SK-N-SH treated with all-trans-retinoic acid at 6 μM for 48 hours (cell line): ENCODE measurements at regions not wholly inside any gene's neighbourhood (a gene's known extent, or its start where the extent isn't known, plus 50 kb on each side); places are given as distances from the start of the nearest gene placed in this dataset.

Experiments
- ATAC-seq: fragments of 200-7000 bp; cut with Tn5 transposase; 3 replicates; pipeline ENCODE4 v1.9.1; 2020; ENCODE audit warnings: mild to moderate bottlenecking, moderate library complexity
- BACH2 ChIP-seq: fragments of 250-450 bp; sonication (Bioruptor Pico); IDR thresholded peaks from 2 replicates; pipeline ENCODE4 v1.9.0; 2021; ENCODE audit warnings: mild to moderate bottlenecking, borderline replicate concordance
- CSDC2 ChIP-seq: fragments of 250-450 bp; sonication (Bioruptor Pico); IDR thresholded peaks from 2 replicates; pipeline ENCODE4 v1.5.0; 2020; ENCODE audit warnings: mild to moderate bottlenecking, moderate library complexity
- GLIS3 ChIP-seq: fragments of 250-450 bp; sonication (Bioruptor Pico); IDR thresholded peaks from 2 replicates; pipeline ENCODE4 v1.5.0; 2020; ENCODE audit warnings: mild to moderate bottlenecking, moderate library complexity
- ISL1 ChIP-seq: fragments of 250-450 bp; sonication (Bioruptor Pico); IDR thresholded peaks from 2 replicates; pipeline ENCODE4 v2.1.2; 2022; ENCODE audit warnings: mild to moderate bottlenecking, moderate library complexity
- OSR1 ChIP-seq: fragments of 250-450 bp; sonication (Bioruptor Pico); IDR thresholded peaks from 2 replicates; pipeline ENCODE4 v1.8.0; 2022; ENCODE audit warnings: moderate library complexity, mild to moderate bottlenecking, inconsistent platforms
- PPARA ChIP-seq: fragments of 250-450 bp; sonication (Bioruptor Pico); IDR thresholded peaks from 2 replicates; pipeline ENCODE4 v1.5.0; 2020; ENCODE audit warnings: mild to moderate bottlenecking, borderline replicate concordance
- RARB ChIP-seq: fragments of 250-450 bp; sonication (Bioruptor Pico); IDR thresholded peaks from 2 replicates; pipeline ENCODE4 v1.8.0; 2021; ENCODE audit warnings: mild to moderate bottlenecking, moderate library complexity
- SNAI2 ChIP-seq: fragments of 250-450 bp; sonication (Bioruptor Pico); IDR thresholded peaks from 2 replicates; pipeline ENCODE4 v1.5.0; 2020; ENCODE audit warnings: mild to moderate bottlenecking, moderate library complexity
- TCF4 ChIP-seq: fragments of 250-450 bp; sonication (Bioruptor Pico); IDR thresholded peaks from 2 replicates; pipeline ENCODE4 v1.8.0; 2021; ENCODE audit warnings: mild to moderate bottlenecking, moderate library complexity, borderline replicate concordance
- TOX ChIP-seq: fragments of 250-450 bp; sonication (Bioruptor Pico); IDR thresholded peaks from 2 replicates; pipeline ENCODE4 v1.8.0; 2021; ENCODE audit warnings: mild to moderate bottlenecking, moderate library complexity, borderline replicate concordance
- ZC3H10 ChIP-seq: fragments of 250-450 bp; sonication (Bioruptor Pico); IDR thresholded peaks from 2 replicates; pipeline ENCODE4 v1.5.1; 2021; ENCODE audit warnings: mild to moderate bottlenecking, moderate library complexity
- ZFP3 ChIP-seq: fragments of 250-450 bp; sonication (Bioruptor Pico); IDR thresholded peaks from 2 replicates; pipeline ENCODE4 v1.5.0; 2020; ENCODE audit warnings: mild to moderate bottlenecking, moderate library complexity
- ZFP30 ChIP-seq: fragments of 450-650 bp; formaldehyde crosslinking; IDR thresholded peaks from 2 replicates; pipeline ENCODE4 v1.5.0; 2022; ENCODE audit warnings: mild to moderate bottlenecking, moderate library complexity
- ZNF565 ChIP-seq: fragments of 450-650 bp; formaldehyde crosslinking; conservative IDR thresholded peaks from 2 replicates; pipeline ENCODE4 v1.5.0; 2020; ENCODE audit warnings: low read depth, mild to moderate bottlenecking, moderate library complexity
- ZNF70 ChIP-seq: fragments of 450-650 bp; formaldehyde crosslinking; IDR thresholded peaks from 2 replicates; pipeline ENCODE4 v1.5.0; 2020; ENCODE audit warnings: mild to moderate bottlenecking, moderate library complexity
- ZNF8 ChIP-seq: fragments of 450-650 bp; formaldehyde crosslinking; IDR thresholded peaks from 2 replicates; pipeline ENCODE4 v1.5.0; 2020; ENCODE audit warnings: mild to moderate bottlenecking, moderate library complexity
- TF ChIP-seq, protein P1 (sequence below): fragments of 250-450 bp; sonication (Bioruptor Pico); IDR thresholded peaks from 2 replicates; pipeline ENCODE4 v1.8.0; 2020; ENCODE audit warnings: mild to moderate bottlenecking, moderate library complexity, borderline replicate concordance
- TF ChIP-seq, protein P2 (sequence below): fragments of 250-450 bp; sonication (Bioruptor Pico); IDR thresholded peaks from 2 replicates; pipeline ENCODE4 v1.8.0; 2021; ENCODE audit warnings: low read depth, mild to moderate bottlenecking, moderate library complexity, borderline replicate concordance
- TF ChIP-seq, protein P3 (sequence below): fragments of 250-450 bp; sonication (Bioruptor Pico); IDR thresholded peaks from 2 replicates; pipeline ENCODE4 v1.5.1; 2020; ENCODE audit warnings: low read depth, mild to moderate bottlenecking, moderate library complexity
- TF ChIP-seq, protein P4 (sequence below): fragments of 250-450 bp; sonication (Bioruptor Pico); IDR thresholded peaks from 2 replicates; pipeline ENCODE4 v1.5.1; 2021; ENCODE audit warnings: mild to moderate bottlenecking, moderate library complexity
- TF ChIP-seq, protein P5 (sequence below): fragments of 250-450 bp; sonication (Bioruptor Pico); IDR thresholded peaks from 2 replicates; pipeline ENCODE4 v1.5.0; 2020; ENCODE audit warnings: mild to moderate bottlenecking, moderate library complexity

DNA sequence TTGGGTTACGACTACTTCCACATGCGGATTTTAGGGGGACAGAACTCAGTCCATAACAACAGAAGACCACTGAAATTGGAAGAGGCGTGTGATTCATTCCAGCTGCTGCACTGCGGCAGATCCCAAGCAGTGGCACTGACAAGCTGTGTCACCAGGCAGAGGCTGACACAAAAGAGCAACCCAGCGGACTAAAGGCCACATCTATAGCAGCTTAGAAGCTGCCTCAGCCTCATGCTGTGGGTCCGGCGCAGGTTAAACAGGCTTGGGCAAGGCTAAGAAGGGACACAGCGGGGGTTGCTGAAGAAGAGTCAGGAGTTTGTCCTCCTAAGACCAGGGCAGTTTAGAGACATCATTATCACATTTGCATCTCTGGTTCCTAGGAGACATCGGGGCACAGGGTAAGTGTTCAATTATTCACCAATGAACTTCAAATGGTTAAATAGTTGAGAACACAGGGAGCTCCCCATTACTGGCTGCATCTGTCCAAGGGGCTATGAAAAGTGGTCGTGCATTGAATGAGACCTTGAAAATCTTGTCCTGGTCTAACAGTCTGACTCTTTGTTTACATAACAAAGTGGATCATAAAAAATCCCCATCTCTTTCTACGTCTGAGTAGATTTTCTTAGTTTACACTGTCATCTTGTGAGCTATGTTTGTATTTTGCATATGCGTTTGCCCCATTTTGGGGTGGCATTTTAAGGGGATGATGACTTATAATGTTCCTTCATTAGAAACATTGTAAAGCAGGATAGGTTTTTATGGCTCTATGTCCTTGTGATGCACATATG lies 162.3 kb upstream of the TRIB2 start:
- ATAC-seq: peak; percentile 38
- TF ChIP-seq ZC3H10 (CRISPR knock-in tag) (no peak), CSDC2 (CRISPR knock-in tag) (no peak), GLIS3 (CRISPR knock-in tag) (no peak), TCF4 (no peak), SNAI2 (no peak), ZNF8 (CRISPR knock-in tag) (no peak), PPARA (no peak), TOX (CRISPR knock-in tag) (no peak), OSR1 (CRISPR knock-in tag) (no peak), BACH2 (CRISPR knock-in tag) (no peak), ZNF70 (no peak), ZFP30 (CRISPR knock-in tag) (no peak)
- TF ChIP-seq, protein P1, sequence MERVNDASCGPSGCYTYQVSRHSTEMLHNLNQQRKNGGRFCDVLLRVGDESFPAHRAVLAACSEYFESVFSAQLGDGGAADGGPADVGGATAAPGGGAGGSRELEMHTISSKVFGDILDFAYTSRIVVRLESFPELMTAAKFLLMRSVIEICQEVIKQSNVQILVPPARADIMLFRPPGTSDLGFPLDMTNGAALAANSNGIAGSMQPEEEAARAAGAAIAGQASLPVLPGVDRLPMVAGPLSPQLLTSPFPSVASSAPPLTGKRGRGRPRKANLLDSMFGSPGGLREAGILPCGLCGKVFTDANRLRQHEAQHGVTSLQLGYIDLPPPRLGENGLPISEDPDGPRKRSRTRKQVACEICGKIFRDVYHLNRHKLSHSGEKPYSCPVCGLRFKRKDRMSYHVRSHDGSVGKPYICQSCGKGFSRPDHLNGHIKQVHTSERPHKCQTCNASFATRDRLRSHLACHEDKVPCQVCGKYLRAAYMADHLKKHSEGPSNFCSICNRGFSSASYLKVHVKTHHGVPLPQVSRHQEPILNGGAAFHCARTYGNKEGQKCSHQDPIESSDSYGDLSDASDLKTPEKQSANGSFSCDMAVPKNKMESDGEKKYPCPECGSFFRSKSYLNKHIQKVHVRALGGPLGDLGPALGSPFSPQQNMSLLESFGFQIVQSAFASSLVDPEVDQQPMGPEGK (CRISPR knock-in tag): no peak
- TF ChIP-seq, protein P2, sequence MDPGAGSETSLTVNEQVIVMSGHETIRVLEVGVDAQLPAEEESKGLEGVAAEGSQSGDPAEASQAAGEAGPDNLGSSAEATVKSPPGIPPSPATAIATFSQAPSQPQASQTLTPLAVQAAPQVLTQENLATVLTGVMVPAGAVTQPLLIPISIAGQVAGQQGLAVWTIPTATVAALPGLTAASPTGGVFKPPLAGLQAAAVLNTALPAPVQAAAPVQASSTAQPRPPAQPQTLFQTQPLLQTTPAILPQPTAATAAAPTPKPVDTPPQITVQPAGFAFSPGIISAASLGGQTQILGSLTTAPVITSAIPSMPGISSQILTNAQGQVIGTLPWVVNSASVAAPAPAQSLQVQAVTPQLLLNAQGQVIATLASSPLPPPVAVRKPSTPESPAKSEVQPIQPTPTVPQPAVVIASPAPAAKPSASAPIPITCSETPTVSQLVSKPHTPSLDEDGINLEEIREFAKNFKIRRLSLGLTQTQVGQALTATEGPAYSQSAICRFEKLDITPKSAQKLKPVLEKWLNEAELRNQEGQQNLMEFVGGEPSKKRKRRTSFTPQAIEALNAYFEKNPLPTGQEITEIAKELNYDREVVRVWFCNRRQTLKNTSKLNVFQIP (CRISPR knock-in tag): no peak

DNA sequence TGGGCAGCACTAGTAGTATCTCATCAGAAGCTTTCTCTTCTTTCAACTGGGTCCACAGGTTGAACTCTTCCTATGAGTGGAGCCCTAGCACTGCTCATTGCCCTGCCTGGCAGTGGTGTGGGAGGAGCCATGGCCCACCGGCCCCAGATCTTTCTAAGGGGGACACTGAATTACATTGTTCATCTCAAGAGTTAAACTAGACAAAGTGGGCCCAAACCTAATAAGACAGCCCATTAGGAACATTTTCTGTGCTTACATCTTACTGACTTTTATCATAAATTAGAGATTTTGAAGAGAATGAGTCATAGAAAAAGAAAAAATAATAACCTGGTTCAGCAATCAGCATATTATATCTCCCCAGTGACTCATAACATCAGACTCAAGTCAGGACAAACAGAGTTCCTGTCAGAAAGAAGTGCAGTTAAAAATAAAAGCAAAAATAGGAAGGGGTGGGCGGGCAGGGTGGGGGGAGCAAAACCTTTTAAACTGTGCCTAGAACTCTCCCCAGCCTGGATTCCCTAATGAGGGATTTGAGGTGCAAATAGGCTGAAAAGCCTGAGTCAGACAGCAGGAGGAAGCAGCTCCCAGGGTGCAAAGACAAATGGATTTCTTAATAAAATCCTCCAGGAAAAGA lies 161.6 kb upstream of the TRIB2 start:
- TF ChIP-seq ISL1 (CRISPR knock-in tag) (peak; percentile 98), ZFP3 (CRISPR knock-in tag) (peak; percentile 70), ZNF70 (no peak), ZNF565 (CRISPR knock-in tag) (no peak)
- TF ChIP-seq, protein P3, sequence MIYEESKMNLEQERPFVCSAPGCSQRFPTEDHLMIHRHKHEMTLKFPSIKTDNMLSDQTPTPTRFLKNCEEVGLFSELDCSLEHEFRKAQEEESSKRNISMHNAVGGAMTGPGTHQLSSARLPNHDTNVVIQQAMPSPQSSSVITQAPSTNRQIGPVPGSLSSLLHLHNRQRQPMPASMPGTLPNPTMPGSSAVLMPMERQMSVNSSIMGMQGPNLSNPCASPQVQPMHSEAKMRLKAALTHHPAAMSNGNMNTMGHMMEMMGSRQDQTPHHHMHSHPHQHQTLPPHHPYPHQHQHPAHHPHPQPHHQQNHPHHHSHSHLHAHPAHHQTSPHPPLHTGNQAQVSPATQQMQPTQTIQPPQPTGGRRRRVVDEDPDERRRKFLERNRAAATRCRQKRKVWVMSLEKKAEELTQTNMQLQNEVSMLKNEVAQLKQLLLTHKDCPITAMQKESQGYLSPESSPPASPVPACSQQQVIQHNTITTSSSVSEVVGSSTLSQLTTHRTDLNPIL: peak; percentile 75; the same call in 1 of the 2 replicates
- TF ChIP-seq, protein P1 (CRISPR knock-in tag): peak; percentile 73; the same call in 1 of the 2 replicates
- TF ChIP-seq, protein P4, sequence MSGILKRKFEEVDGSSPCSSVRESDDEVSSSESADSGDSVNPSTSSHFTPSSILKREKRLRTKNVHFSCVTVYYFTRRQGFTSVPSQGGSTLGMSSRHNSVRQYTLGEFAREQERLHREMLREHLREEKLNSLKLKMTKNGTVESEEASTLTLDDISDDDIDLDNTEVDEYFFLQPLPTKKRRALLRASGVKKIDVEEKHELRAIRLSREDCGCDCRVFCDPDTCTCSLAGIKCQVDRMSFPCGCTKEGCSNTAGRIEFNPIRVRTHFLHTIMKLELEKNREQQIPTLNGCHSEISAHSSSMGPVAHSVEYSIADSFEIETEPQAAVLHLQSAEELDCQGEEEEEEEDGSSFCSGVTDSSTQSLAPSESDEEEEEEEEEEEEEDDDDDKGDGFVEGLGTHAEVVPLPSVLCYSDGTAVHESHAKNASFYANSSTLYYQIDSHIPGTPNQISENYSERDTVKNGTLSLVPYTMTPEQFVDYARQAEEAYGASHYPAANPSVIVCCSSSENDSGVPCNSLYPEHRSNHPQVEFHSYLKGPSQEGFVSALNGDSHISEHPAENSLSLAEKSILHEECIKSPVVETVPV (CRISPR knock-in tag): no peak
- peak; percentile 92 for ATAC-seq

DNA sequence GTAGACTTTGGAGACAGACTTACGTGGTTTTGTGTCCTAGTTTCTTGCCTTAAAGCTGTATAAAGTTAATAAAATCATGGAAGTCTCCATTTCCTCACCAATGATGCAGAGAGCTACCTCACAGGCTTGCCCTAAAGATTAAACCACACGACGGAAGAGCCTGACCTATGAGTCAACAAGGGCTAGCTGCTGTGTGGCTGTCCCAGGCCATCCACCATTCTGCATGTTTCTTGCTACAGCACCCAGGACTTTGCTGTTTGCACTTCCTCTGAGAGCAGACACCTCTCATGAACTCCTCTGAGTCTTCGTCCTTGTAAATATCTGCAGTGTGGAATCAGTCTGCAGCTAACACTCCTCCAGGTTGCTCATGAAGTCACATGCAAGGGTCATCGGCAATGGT lies 160.0 kb upstream of the TRIB2 start:
- TF ChIP-seq OSR1 (CRISPR knock-in tag) (no peak), TCF4 (no peak), ZNF8 (CRISPR knock-in tag) (no peak), RARB (CRISPR knock-in tag) (no peak), CSDC2 (CRISPR knock-in tag) (no peak)
- TF ChIP-seq, protein P5, sequence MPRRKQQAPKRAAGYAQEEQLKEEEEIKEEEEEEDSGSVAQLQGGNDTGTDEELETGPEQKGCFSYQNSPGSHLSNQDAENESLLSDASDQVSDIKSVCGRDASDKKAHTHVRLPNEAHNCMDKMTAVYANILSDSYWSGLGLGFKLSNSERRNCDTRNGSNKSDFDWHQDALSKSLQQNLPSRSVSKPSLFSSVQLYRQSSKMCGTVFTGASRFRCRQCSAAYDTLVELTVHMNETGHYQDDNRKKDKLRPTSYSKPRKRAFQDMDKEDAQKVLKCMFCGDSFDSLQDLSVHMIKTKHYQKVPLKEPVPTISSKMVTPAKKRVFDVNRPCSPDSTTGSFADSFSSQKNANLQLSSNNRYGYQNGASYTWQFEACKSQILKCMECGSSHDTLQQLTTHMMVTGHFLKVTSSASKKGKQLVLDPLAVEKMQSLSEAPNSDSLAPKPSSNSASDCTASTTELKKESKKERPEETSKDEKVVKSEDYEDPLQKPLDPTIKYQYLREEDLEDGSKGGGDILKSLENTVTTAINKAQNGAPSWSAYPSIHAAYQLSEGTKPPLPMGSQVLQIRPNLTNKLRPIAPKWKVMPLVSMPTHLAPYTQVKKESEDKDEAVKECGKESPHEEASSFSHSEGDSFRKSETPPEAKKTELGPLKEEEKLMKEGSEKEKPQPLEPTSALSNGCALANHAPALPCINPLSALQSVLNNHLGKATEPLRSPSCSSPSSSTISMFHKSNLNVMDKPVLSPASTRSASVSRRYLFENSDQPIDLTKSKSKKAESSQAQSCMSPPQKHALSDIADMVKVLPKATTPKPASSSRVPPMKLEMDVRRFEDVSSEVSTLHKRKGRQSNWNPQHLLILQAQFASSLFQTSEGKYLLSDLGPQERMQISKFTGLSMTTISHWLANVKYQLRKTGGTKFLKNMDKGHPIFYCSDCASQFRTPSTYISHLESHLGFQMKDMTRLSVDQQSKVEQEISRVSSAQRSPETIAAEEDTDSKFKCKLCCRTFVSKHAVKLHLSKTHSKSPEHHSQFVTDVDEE (CRISPR knock-in tag): no peak
- TF ChIP-seq, protein P2 (CRISPR knock-in tag): no peak
- TF ChIP-seq, protein P4 (CRISPR knock-in tag): no peak

More for the DNA sequence above, 160.0 kb upstream of the TRIB2 start:
- ATAC-seq: peak; percentile 21; the same call in 2 of the 3 replicates
